GM12873 (cell line): ENCODE measurements at regions not wholly inside any gene's neighbourhood (a gene's known extent, or its start where the extent isn't known, plus 50 kb on each side); places are given as distances from the start of the nearest gene placed in this dataset.

Experiments
- CTCF ChIP-seq: IDR thresholded peaks from 2 replicates; pipeline ENCODE4 v1.5.1; 2012; ENCODE audit warnings: low read depth, mild to moderate bottlenecking, moderate library complexity, low read length, control low read depth; ENCODE audit not compliant: insufficient read depth; ENCODE audit errors: missing control alignments

GRCh38 chr4:124183231-124183630 lies 529.3 kb downstream of the ANKRD50 start:
- TF ChIP-seq CTCF, result no peak

GRCh38 chr4:124183926-124184325 lies 528.6 kb downstream of the ANKRD50 start:
- TF ChIP-seq CTCF, result no peak

GRCh38 chr4:124184792-124185191 lies 527.7 kb downstream of the ANKRD50 start:
- TF ChIP-seq CTCF, result no peak

GRCh38 chr4:124188595-124188994 lies 523.9 kb downstream of the ANKRD50 start:
- no peak for TF ChIP-seq CTCF

- TF ChIP-seq CTCF, result no peak
These were observed 523.0 kb downstream of the ANKRD50 start for GRCh38 chr4:124189545-124189944.

- TF ChIP-seq CTCF, result no peak
These were observed 521.2 kb downstream of the ANKRD50 start for GRCh38 chr4:124191329-124191728.

- TF ChIP-seq CTCF, result no peak
These were observed 520.0 kb downstream of the ANKRD50 start for GRCh38 chr4:124192544-124192943.
